Astrocyte of the hippocampus (primary cell): ENCODE measurements at regions not wholly inside any gene's neighbourhood (a gene's known extent, or its start where the extent isn't known, plus 50 kb on each side); places are given as distances from the start of the nearest gene placed in this dataset.
"Not testable (repeated sequence)": the region's sequence is repeated elsewhere in the genome, so short reads cannot be mapped to it uniquely, and the experiment has no call there.

ENCODE experiments used
- DNase-seq: peaks from one replicate; pipeline ENCODE4 v3.0.0; 2011; ENCODE audit warnings: low read depth, low spot score

- DNase-seq: no peak
Observed at GRCh38 chr2:150674283-150674682, 186.8 kb upstream of the RND3 start.

GRCh38 chr2:150672311-150672710 lies 184.8 kb upstream of the RND3 start:
- DNase-seq: no peak

- no peak for DNase-seq
Observed at GRCh38 chr2:150669492-150669891, 182.0 kb upstream of the RND3 start.

GRCh38 chr2:150667039-150667438 lies 179.6 kb upstream of the RND3 start:
- not testable (repeated sequence) for DNase-seq

- peak; percentile 42 for DNase-seq
Observed at GRCh38 chr2:150663143-150663542, 175.7 kb upstream of the RND3 start.

GRCh38 chr2:150656002-150656401 lies 168.5 kb upstream of the RND3 start:
- no peak for DNase-seq

GRCh38 chr2:150653351-150653750 lies 165.9 kb upstream of the RND3 start:
- no peak for DNase-seq

- DNase-seq: no peak
Observed at GRCh38 chr2:150647943-150648342, 160.5 kb upstream of the RND3 start.

GRCh38 chr2:150646746-150647145 lies 159.3 kb upstream of the RND3 start:
- no peak for DNase-seq

- DNase-seq: peak; percentile 32
Observed at GRCh38 chr2:150644298-150645067, 157.0 kb upstream of the RND3 start.

- peak; percentile 57 for DNase-seq
Observed at GRCh38 chr2:150643114-150643725, 155.8 kb upstream of the RND3 start.

- peak; percentile 22 for DNase-seq
Observed at GRCh38 chr2:150640039-150640438, 152.6 kb upstream of the RND3 start.

GRCh38 chr2:150639383-150639782 lies 151.9 kb upstream of the RND3 start:
- DNase-seq: no peak

GRCh38 chr2:150631236-150631821 lies 143.9 kb upstream of the RND3 start:
- DNase-seq: no peak

- DNase-seq: peak; percentile 90
Observed at GRCh38 chr2:150630587-150631235, 143.2 kb upstream of the RND3 start.

GRCh38 chr2:150627526-150627925 lies 140.1 kb upstream of the RND3 start:
- DNase-seq: no peak

GRCh38 chr2:150626934-150627411 lies 139.5 kb upstream of the RND3 start:
- DNase-seq: peak; percentile 83

- DNase-seq: peak; percentile 34
Observed at GRCh38 chr2:150625741-150626140, 138.3 kb upstream of the RND3 start.

GRCh38 chr2:150625303-150625702 lies 137.8 kb upstream of the RND3 start:
- DNase-seq: no peak

- peak; percentile 65 for DNase-seq
Observed at GRCh38 chr2:150624001-150624401, 136.5 kb upstream of the RND3 start.

GRCh38 chr2:150621526-150622213 lies 134.2 kb upstream of the RND3 start:
- DNase-seq: peak; percentile 70

- no peak for DNase-seq
Observed at GRCh38 chr2:150620855-150621254, 133.4 kb upstream of the RND3 start.
